HCT116 (cell line): ENCODE measurements at regions not wholly inside any gene's neighbourhood (a gene's known extent, or its start where the extent isn't known, plus 50 kb on each side); places are given as distances from the start of the nearest gene placed in this dataset.

Experiments
- ATF3 ChIP-seq: IDR thresholded peaks from 2 replicates; pipeline ENCODE4 v1.6.1; 2012
- CTCF ChIP-seq, 3 experiments: fragments of 200-600 bp in 1 of 3; sonication (generic) in 1 of 3; IDR thresholded peaks in 2 of 3; conservative IDR thresholded peaks in 1 of 3; 2 replicates each; pipeline ENCODE4 v1.5.1; 2012 to 2017; ENCODE audit warnings: low read depth in 2 of 3, low read length in 2 of 3, antibody characterized with exemption in 1 of 3, borderline replicate concordance in 1 of 3, control low read depth in 1 of 3, mild to moderate bottlenecking in 1 of 3, mixed read lengths in 1 of 3, mixed run types in 1 of 3, moderate library complexity in 1 of 3; ENCODE audit not compliant: insufficient read depth in 1 of 3
- EZH2phosphoT487 ChIP-seq: fragments of 200-600 bp; IDR thresholded peaks from 2 replicates; pipeline ENCODE4 v1.6.1; 2018; ENCODE audit warnings: antibody characterized with exemption, borderline replicate concordance
- POLR2AphosphoS5 ChIP-seq: IDR thresholded peaks from 2 replicates; pipeline ENCODE4 v1.6.1; 2011; ENCODE audit warnings: mild to moderate bottlenecking, low read depth, low read length, moderate library complexity
- SIN3A ChIP-seq: IDR thresholded peaks from 2 replicates; pipeline ENCODE4 v1.6.1; 2012; ENCODE audit warnings: low read depth
- SP1 ChIP-seq: IDR thresholded peaks from 2 replicates; pipeline ENCODE4 v1.6.1; 2012; ENCODE audit warnings: low read depth
- SRF ChIP-seq: IDR thresholded peaks from 2 replicates; pipeline ENCODE4 v1.6.1; 2012; ENCODE audit warnings: low read depth
- ZNF274 ChIP-seq: fragments of 200-500 bp; sonication (Bioruptor generic); IDR thresholded peaks from 2 replicates; pipeline ENCODE4 v1.6.1; 2014; ENCODE audit warnings: mild to moderate bottlenecking, low read depth, low read length, inconsistent platforms

DNA sequence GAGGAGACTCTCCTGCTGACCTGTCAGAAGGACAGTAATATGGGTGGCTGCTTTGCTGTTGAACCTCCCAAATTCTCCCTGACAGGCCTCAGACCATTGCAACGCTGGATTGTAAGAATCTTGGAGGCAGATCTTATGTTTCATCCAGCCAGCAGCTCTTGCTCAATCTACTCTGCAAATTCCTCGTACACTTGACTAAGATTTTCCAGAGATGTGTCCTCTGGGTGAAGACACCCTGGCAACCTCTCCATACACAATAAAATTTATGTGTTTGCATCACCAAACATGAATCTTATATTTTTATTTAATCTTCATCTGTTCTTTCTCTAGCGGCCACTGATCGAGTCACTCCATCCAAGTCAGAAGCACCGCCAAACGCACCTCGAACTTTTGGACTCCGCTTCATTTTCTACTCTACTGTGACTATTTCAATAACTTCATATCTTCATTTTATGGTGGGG, 623.1 kb downstream of the ACTR3B start:
- no peak for TF ChIP-seq ZNF274
- no peak for TF ChIP-seq ATF3
- TF ChIP-seq CTCF (IDR thresholded peaks at IDR 0.05 in 2 of 3, conservative IDR thresholded peaks at IDR 0.05 in 1 of 3; ENCODE audit: borderline replicate concordance in 1 of 3, insufficient read depth in 1 of 3, low read depth in 2 of 3, low read length in 2 of 3): no peak
- TF ChIP-seq SIN3A: no peak
- TF ChIP-seq EZH2phosphoT487: no peak
- TF ChIP-seq POLR2AphosphoS5: no peak
- no peak for TF ChIP-seq SRF
- no peak for TF ChIP-seq SP1
